ES-I3 (cell line): ENCODE measurements at regions not wholly inside any gene's neighbourhood (a gene's known extent, or its start where the extent isn't known, plus 50 kb on each side); places are given as distances from the start of the nearest gene placed in this dataset.
"Not testable (repeated sequence)": the region's sequence is repeated elsewhere in the genome, so short reads cannot be mapped to it uniquely, and the experiment has no call there.

Experiments
- H3K36me3 ChIP-seq: 2 replicates; pipeline ENCODE4 v1.6.1; 2013; ENCODE audit warnings: mild to moderate bottlenecking, low read length, control low read depth, moderate library complexity; ENCODE audit not compliant: insufficient read depth
- H3K4me1 ChIP-seq: 2 replicates; pipeline ENCODE4 v1.6.1; 2013; ENCODE audit warnings: mild to moderate bottlenecking, control low read depth, low read length; ENCODE audit not compliant: insufficient read depth
- H3K9ac ChIP-seq: 2 replicates; pipeline ENCODE4 v1.6.1; 2013; ENCODE audit warnings: low read depth, mild to moderate bottlenecking, low read length, moderate library complexity
- H3K9me3 ChIP-seq: 2 replicates; pipeline ENCODE4 v1.6.1; 2013; ENCODE audit warnings: mild to moderate bottlenecking, low read length, moderate library complexity; ENCODE audit not compliant: control insufficient read depth, insufficient read depth

- H3K9ac ChIP-seq: not testable (repeated sequence)
Measured at GRCh38 chr4:131729205-131729604, 1419.9 kb upstream of the PCDH10 start.

GRCh38 chr4:131729716-131730398 lies 1419.2 kb upstream of the PCDH10 start:
- not testable (repeated sequence) for H3K9ac ChIP-seq

More at GRCh38 chr4:131729205-131729604, 1419.9 kb upstream of the PCDH10 start:
- H3K9me3 ChIP-seq, H3K4me1 ChIP-seq, H3K36me3 ChIP-seq: not testable (repeated sequence)

GRCh38 chr4:131730574-131730973 lies 1418.5 kb upstream of the PCDH10 start:
- not testable (repeated sequence) for H3K9me3 ChIP-seq, H3K4me1 ChIP-seq

More at GRCh38 chr4:131729716-131730398, 1419.2 kb upstream of the PCDH10 start:
- H3K36me3 ChIP-seq, H3K9me3 ChIP-seq, H3K4me1 ChIP-seq: not testable (repeated sequence)

GRCh38 chr4:131732034-131732630 lies 1417.0 kb upstream of the PCDH10 start:
- H3K9me3 ChIP-seq, H3K4me1 ChIP-seq, H3K9ac ChIP-seq, H3K36me3 ChIP-seq: not testable (repeated sequence)

More at GRCh38 chr4:131730574-131730973, 1418.5 kb upstream of the PCDH10 start:
- not testable (repeated sequence) for H3K36me3 ChIP-seq, H3K9ac ChIP-seq

- H3K36me3 ChIP-seq, H3K9ac ChIP-seq, H3K4me1 ChIP-seq, H3K9me3 ChIP-seq: not testable (repeated sequence)
Measured at GRCh38 chr4:131734321-131734720, 1414.8 kb upstream of the PCDH10 start.

- not testable (repeated sequence) for H3K9me3 ChIP-seq, H3K4me1 ChIP-seq, H3K36me3 ChIP-seq, H3K9ac ChIP-seq
Measured at GRCh38 chr4:131734851-131735385, 1414.2 kb upstream of the PCDH10 start.

GRCh38 chr4:131738991-131739390 lies 1410.1 kb upstream of the PCDH10 start:
- H3K36me3 ChIP-seq, H3K9ac ChIP-seq, H3K9me3 ChIP-seq, H3K4me1 ChIP-seq: not testable (repeated sequence)

- H3K9me3 ChIP-seq, H3K9ac ChIP-seq, H3K4me1 ChIP-seq, H3K36me3 ChIP-seq: not testable (repeated sequence)
Measured at GRCh38 chr4:131741836-131742235, 1407.3 kb upstream of the PCDH10 start.

- not testable (repeated sequence) for H3K9me3 ChIP-seq, H3K9ac ChIP-seq, H3K36me3 ChIP-seq, H3K4me1 ChIP-seq
Measured at GRCh38 chr4:131742536-131743205, 1406.4 kb upstream of the PCDH10 start.

GRCh38 chr4:131743348-131743747 lies 1405.7 kb upstream of the PCDH10 start:
- not testable (repeated sequence) for H3K9ac ChIP-seq, H3K4me1 ChIP-seq, H3K9me3 ChIP-seq, H3K36me3 ChIP-seq

- not testable (repeated sequence) for H3K36me3 ChIP-seq, H3K9me3 ChIP-seq
Measured at GRCh38 chr4:131747203-131747602, 1401.9 kb upstream of the PCDH10 start.

GRCh38 chr4:131749224-131749623 lies 1399.9 kb upstream of the PCDH10 start:
- not testable (repeated sequence) for H3K9ac ChIP-seq, H3K9me3 ChIP-seq, H3K4me1 ChIP-seq, H3K36me3 ChIP-seq

More at GRCh38 chr4:131747203-131747602, 1401.9 kb upstream of the PCDH10 start:
- H3K4me1 ChIP-seq, H3K9ac ChIP-seq: not testable (repeated sequence)

- H3K9me3 ChIP-seq, H3K9ac ChIP-seq, H3K4me1 ChIP-seq, H3K36me3 ChIP-seq: not testable (repeated sequence)
Measured at GRCh38 chr4:131750006-131750405, 1399.1 kb upstream of the PCDH10 start.

GRCh38 chr4:131750469-131750868 lies 1398.6 kb upstream of the PCDH10 start:
- H3K9me3 ChIP-seq, H3K9ac ChIP-seq, H3K4me1 ChIP-seq, H3K36me3 ChIP-seq: not testable (repeated sequence)

GRCh38 chr4:131762234-131762633 lies 1386.9 kb upstream of the PCDH10 start:
- H3K9ac ChIP-seq, H3K9me3 ChIP-seq, H3K4me1 ChIP-seq, H3K36me3 ChIP-seq: not testable (repeated sequence)
